ENCODE measurements at regions not wholly inside any gene's neighbourhood (a gene's known extent, or its start where the extent isn't known, plus 50 kb on each side); places are given as distances from the start of the nearest gene placed in this dataset.

- TF ChIP-seq, protein P1, sequence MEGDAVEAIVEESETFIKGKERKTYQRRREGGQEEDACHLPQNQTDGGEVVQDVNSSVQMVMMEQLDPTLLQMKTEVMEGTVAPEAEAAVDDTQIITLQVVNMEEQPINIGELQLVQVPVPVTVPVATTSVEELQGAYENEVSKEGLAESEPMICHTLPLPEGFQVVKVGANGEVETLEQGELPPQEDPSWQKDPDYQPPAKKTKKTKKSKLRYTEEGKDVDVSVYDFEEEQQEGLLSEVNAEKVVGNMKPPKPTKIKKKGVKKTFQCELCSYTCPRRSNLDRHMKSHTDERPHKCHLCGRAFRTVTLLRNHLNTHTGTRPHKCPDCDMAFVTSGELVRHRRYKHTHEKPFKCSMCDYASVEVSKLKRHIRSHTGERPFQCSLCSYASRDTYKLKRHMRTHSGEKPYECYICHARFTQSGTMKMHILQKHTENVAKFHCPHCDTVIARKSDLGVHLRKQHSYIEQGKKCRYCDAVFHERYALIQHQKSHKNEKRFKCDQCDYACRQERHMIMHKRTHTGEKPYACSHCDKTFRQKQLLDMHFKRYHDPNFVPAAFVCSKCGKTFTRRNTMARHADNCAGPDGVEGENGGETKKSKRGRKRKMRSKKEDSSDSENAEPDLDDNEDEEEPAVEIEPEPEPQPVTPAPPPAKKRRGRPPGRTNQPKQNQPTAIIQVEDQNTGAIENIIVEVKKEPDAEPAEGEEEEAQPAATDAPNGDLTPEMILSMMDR (IDR thresholded peaks at IDR 0.05), result no peak
- TF ChIP-seq POLR2A (IDR thresholded peaks at IDR 0.05), result no peak
These were observed 209.1 kb downstream of the OLFM4 start for GRCh38 chr13:53237696-53238095.

Data from uterus (tissue), 2 donors.